GM10266 (cell line): ENCODE measurements at regions not wholly inside any gene's neighbourhood (a gene's known extent, or its start where the extent isn't known, plus 50 kb on each side); places are given as distances from the start of the nearest gene placed in this dataset.

Experiments used
- DNase-seq: peaks from one replicate; pipeline ENCODE4 v3.0.0; 2012; ENCODE audit errors: extremely low spot score
- CTCF ChIP-seq: IDR thresholded peaks from 2 replicates; pipeline ENCODE4 v1.5.1; 2012; ENCODE audit warnings: mild to moderate bottlenecking, low read depth; ENCODE audit not compliant: control insufficient read depth, insufficient read depth; ENCODE audit errors: missing control alignments

DNA sequence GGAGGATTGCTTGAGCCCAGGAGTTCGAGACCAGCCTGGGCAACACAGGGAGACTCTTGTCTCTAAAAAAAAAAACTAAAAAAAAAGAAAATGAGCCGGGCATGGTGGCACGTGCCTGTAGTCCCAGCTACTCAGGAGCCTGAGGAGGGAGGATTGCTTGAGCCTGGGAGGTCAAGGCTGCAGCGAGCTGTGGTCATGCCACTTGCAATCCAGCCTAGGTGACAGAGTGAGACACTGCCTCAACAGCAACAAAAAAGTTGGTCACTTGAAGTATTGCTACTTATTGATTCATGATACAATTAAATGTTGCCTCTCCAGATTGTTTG is 57.9 kb upstream of the CXADR start:
- no peak for DNase-seq
- no peak for TF ChIP-seq CTCF

DNA sequence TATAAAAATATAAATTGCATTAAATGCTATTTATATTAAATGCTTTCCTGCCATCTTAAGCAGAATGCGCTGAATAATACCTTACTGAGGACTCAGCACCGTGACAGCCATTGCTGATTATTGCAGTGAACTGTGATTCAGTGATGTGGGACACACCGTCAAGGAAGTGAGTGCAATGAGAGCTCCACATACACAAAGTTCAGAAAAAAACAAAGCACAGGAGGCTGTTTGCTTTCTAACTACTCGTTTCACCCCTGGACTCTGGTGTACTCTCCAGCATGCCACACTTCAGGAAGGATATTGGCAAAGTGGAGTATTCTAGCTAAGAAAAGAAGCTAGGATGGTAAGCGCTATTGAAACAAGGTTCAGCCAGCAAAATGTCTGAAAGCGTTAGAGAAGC is 57.4 kb upstream of the CXADR start:
- no peak for TF ChIP-seq CTCF
- no peak for DNase-seq

- DNase-seq: no peak
- TF ChIP-seq CTCF: no peak
These were observed 54.6 kb upstream of the CXADR start for GRCh38 chr21:17458279-17458678.

- no peak for TF ChIP-seq CTCF
- DNase-seq: no peak
These were observed 52.7 kb upstream of the CXADR start for GRCh38 chr21:17460094-17460493.

GRCh38 chr21:17461014-17461413 is 51.8 kb upstream of the CXADR start:
- DNase-seq: no peak
- TF ChIP-seq CTCF: no peak

DNA sequence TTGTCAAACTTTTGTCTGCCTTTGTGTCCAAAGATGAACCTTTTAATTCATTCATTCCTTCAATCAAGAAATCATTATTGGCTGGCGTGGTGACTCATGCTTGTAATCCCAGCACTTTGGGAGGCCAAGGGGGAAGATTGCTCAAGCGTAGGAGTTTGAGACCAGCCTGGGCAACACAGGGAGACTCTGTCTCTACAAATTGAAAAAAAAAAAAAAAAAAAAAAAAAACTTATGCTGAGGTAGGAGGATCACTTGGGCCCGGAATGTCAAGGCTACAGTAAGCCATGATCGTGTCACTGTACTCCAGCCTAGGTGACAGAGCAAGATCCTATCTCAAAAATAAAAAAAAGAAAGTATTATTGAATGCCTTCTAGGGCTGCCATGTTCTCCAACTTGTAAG is 51.3 kb upstream of the CXADR start:
- no peak for TF ChIP-seq CTCF
- DNase-seq: no peak

DNA sequence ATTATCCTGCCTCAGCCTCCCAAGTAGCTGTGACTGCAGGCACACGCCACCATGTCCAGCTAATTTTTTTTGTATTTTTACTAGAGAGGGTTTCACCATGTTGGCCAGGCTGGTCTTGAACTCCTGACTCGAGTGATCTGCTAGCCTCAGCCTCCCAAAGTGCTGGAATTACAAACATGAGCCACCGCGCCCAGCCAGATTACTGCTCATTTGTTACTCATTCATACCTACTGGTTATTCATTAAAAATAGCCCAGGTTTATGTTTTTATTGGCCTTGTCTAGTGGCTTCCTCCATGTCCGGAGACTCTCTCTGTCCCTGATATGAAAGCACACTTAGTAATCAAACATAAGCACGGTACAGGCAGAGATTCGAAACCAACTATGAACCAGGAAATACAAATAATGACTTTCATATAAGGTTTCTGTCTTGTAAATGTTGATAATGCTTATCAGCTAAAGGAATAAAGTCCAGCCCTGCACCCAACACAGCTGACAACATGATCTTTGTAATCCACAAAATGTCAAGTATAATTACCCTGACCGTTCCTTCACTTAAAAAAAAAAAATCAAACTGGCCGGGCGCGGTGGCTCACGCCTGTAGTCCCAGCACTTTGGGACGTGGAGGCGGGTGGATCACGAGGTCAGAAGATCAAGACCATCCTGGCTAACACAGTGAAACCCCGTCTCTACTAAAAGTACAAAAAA is 50.4 kb upstream of the CXADR start:
- TF ChIP-seq CTCF: no peak
- DNase-seq: no peak
